Thoracic aorta (tissue), 2 donors: ENCODE measurements at regions not wholly inside any gene's neighbourhood (a gene's known extent, or its start where the extent isn't known, plus 50 kb on each side); places are given as distances from the start of the nearest gene placed in this dataset.

Experiments used
- ATAC-seq: fragments of 150-250 bp; one replicate; pipeline ENCODE4 v1.8.0; 2017; ENCODE audit warnings: low read depth; ENCODE audit not compliant: insufficient number of reproducible peaks, low FRiP score
- DNase-seq: peaks from one replicate; pipeline ENCODE4 v3.0.0-alpha.2; 2020; ENCODE audit warnings: low spot score
- H3K27ac ChIP-seq, 2 donors: fragments of 200-600 bp; sonication (generic); 1 replicate in 1 of 2; 2 replicates in 1 of 2; pipeline ENCODE4 v1.5.1; 2016; ENCODE audit warnings: mild to moderate bottlenecking in 2 of 2, moderate library complexity in 2 of 2
- H3K27me3 ChIP-seq: fragments of 200-600 bp; sonication (generic); replicated peaks from 2 replicates; pipeline ENCODE4 v1.6.0; 2016; ENCODE audit warnings: mild to moderate bottlenecking; ENCODE audit not compliant: insufficient read depth
- H3K36me3 ChIP-seq: fragments of 200-600 bp; sonication (generic); one replicate; pipeline ENCODE4 v1.5.1; 2016
- H3K4me1 ChIP-seq, 2 donors: fragments of 200-600 bp; sonication (generic); 1 replicate in 1 of 2; 2 replicates in 1 of 2; pipeline versions ENCODE4 v1.5.1 to v1.6.0; 2016; ENCODE audit warnings: low read depth in 2 of 2, mild to moderate bottlenecking in 1 of 2; ENCODE audit not compliant: control insufficient read depth in 1 of 2
- H3K4me3 ChIP-seq: fragments of 200-600 bp; sonication (generic); 2 replicates; pipeline ENCODE4 v1.5.1; 2016; ENCODE audit warnings: mild to moderate bottlenecking
- H3K9me3 ChIP-seq: fragments of 200-600 bp; sonication (generic); 2 replicates; pipeline ENCODE4 v1.5.1; 2016
- CTCF ChIP-seq: fragments of 200-600 bp; sonication (generic); IDR thresholded peaks from one replicate; pipeline ENCODE4 v1.5.1; 2019; ENCODE audit warnings: antibody characterized with exemption

GRCh38 chr5:7000310-7000709, 287.1 kb downstream of the TENT4A start:
- H3K4me3 ChIP-seq, result no peak overlapping the region
- H3K27ac ChIP-seq, result no peak overlapping the region
- ATAC-seq, result no peak
- no peak for TF ChIP-seq CTCF
- H3K27me3 ChIP-seq, result no peaks in the 10 kb centered on the region
- no peaks in the 10 kb centered on the region for H3K4me1 ChIP-seq
- no peak for DNase-seq
- H3K9me3 ChIP-seq, result no peaks in the 10 kb centered on the region
- H3K36me3 ChIP-seq, result no peaks in the 10 kb centered on the region

GRCh38 chr5:7010591-7010990, 297.4 kb downstream of the TENT4A start:
- ATAC-seq, result no peak
- Histone ChIP-seq H3K4me1 (no peaks in the 10 kb centered on the region), H3K27ac (no peak overlapping the region), H3K27me3 (no peaks in the 10 kb centered on the region), H3K36me3 (no peaks in the 10 kb centered on the region), H3K4me3 (no peak overlapping the region), H3K9me3 (no peaks in the 10 kb centered on the region)
- DNase-seq, result no peak
- TF ChIP-seq CTCF, result no peak

GRCh38 chr5:7012057-7012456, 298.8 kb downstream of the TENT4A start:
- no peaks in the 10 kb centered on the region for H3K4me1 ChIP-seq
- ATAC-seq (no peak), DNase-seq (no peak)
- no peaks in the 10 kb centered on the region for H3K36me3 ChIP-seq
- H3K27me3 ChIP-seq, result no peaks in the 10 kb centered on the region
- no peak overlapping the region for H3K4me3 ChIP-seq
- TF ChIP-seq CTCF, result no peak
- no peak overlapping the region for H3K27ac ChIP-seq
- H3K9me3 ChIP-seq, result no peaks in the 10 kb centered on the region

- TF ChIP-seq CTCF, result no peak
- no peaks in the 10 kb centered on the region for H3K27me3 ChIP-seq
- ATAC-seq (no peak), DNase-seq (no peak)
- H3K4me3 ChIP-seq, result no peak overlapping the region
- no peak overlapping the region for H3K27ac ChIP-seq
- H3K4me1 ChIP-seq, result no peaks in the 10 kb centered on the region
- H3K36me3 ChIP-seq, result no peaks in the 10 kb centered on the region
- no peaks in the 10 kb centered on the region for H3K9me3 ChIP-seq
Measured at GRCh38 chr5:7014611-7015010, 301.4 kb downstream of the TENT4A start.

GRCh38 chr5:7015586-7016256, 302.5 kb downstream of the TENT4A start:
- no peaks in the 10 kb centered on the region for H3K36me3 ChIP-seq
- DNase-seq (no peak), ATAC-seq (no peak)
- no peak for TF ChIP-seq CTCF
- no peaks in the 10 kb centered on the region for H3K27me3 ChIP-seq
- no peaks in the 10 kb centered on the region for H3K9me3 ChIP-seq
- no peaks in the 10 kb centered on the region for H3K4me1 ChIP-seq
- no peak overlapping the region for H3K27ac ChIP-seq
- H3K4me3 ChIP-seq, result no peak overlapping the region
